ENCODE measurements at regions not wholly inside any gene's neighbourhood (a gene's known extent, or its start where the extent isn't known, plus 50 kb on each side); places are given as distances from the start of the nearest gene placed in this dataset.

- TF ChIP-seq EZH2phosphoT487 (IDR thresholded peaks at IDR 0.05; ENCODE audit: borderline replicate concordance, low read length): no peak
- no peak for TF ChIP-seq CTCF (IDR thresholded peaks at IDR 0.05; ENCODE audit: low read depth, low read length, poor library complexity, severe bottlenecking)
Measured at GRCh38 chr16:79887541-79888540, 287.3 kb upstream of the MAF start.

All from DOHH2 (cell line).